WTC11 (cell line): ENCODE measurements at regions not wholly inside any gene's neighbourhood (a gene's known extent, or its start where the extent isn't known, plus 50 kb on each side); places are given as distances from the start of the nearest gene placed in this dataset.

ENCODE experiments used
- ATAC-seq: fragments of 200-7000 bp; cut with Tn5 transposase; 2 replicates; pipeline ENCODE4 v1.10.0; 2021; ENCODE audit warnings: mild to moderate bottlenecking, moderate library complexity
- CTCF ChIA-PET: fragments of 300-600 bp; sonication (Branson Sonifier 250); formaldehyde crosslinking; loops from one replicate; lab custom pipeline; 2021; ENCODE audit warnings: antibody characterized with exemption; lab: Charles Lee
- POLR2A ChIA-PET: fragments of 350-600 bp; sonication (Branson Sonifier 250); formaldehyde crosslinking; loops from one replicate; lab custom pipeline; 2021; ENCODE audit warnings: antibody characterized with exemption; lab: Charles Lee
- DNase-seq: peaks from one replicate; pipeline ENCODE4 v3.0.0; 2021; ENCODE audit warnings: low spot score
- H3K27ac Mint-ChIP-seq: 2 replicates; pipeline ENCODE4 v1.8.0; 2021; ENCODE audit warnings: mixed read lengths
- H3K27me3 Mint-ChIP-seq: 2 replicates; pipeline ENCODE4 v1.8.0; 2021; ENCODE audit warnings: low read depth, mild to moderate bottlenecking, moderate library complexity, mixed read lengths
- H3K36me3 Mint-ChIP-seq: 2 replicates; pipeline ENCODE4 v1.8.0; 2021; ENCODE audit warnings: mixed read lengths
- H3K4me1 Mint-ChIP-seq: 2 replicates; pipeline ENCODE4 v1.8.0; 2022; ENCODE audit warnings: mixed read lengths
- H3K4me3 Mint-ChIP-seq: 2 replicates; pipeline ENCODE4 v1.8.0; 2021; ENCODE audit warnings: mild to moderate bottlenecking, moderate library complexity, mixed read lengths
- H3K9me3 Mint-ChIP-seq: 2 replicates; pipeline ENCODE4 v1.8.0; 2021; ENCODE audit warnings: mixed read lengths
- ARID4B ChIP-seq: sonication (generic); formaldehyde crosslinking; IDR thresholded peaks from 2 replicates; pipeline ENCODE4 v1.8.0; 2023; ENCODE audit warnings: missing genetic modification reagents, mild to moderate bottlenecking, borderline replicate concordance
- ATF6 ChIP-seq: sonication (generic); formaldehyde crosslinking; IDR thresholded peaks from 2 replicates; pipeline ENCODE4 v1.8.1; 2023; ENCODE audit warnings: mild to moderate bottlenecking, missing genetic modification reagents
- CREM ChIP-seq: sonication (generic); formaldehyde crosslinking; IDR thresholded peaks from 2 replicates; pipeline ENCODE4 v1.8.1; 2022; ENCODE audit warnings: mild to moderate bottlenecking, missing genetic modification reagents, moderate library complexity
- CTCF ChIP-seq: fragments of 200-600 bp; IDR thresholded peaks from 2 replicates; pipeline ENCODE4 v1.8.0; 2022; ENCODE audit warnings: antibody characterized with exemption
- EMX1 ChIP-seq: fragments of 250-450 bp; sonication (Bioruptor Pico); IDR thresholded peaks from 2 replicates; pipeline ENCODE4 v1.8.0; 2021; ENCODE audit warnings: mild to moderate bottlenecking
- ETV6 ChIP-seq: sonication (generic); formaldehyde crosslinking; IDR thresholded peaks from 2 replicates; pipeline ENCODE4 v1.8.1; 2022; ENCODE audit warnings: mild to moderate bottlenecking, missing genetic modification reagents
- GRHL2 ChIP-seq: fragments of 250-450 bp; sonication (Bioruptor Pico); IDR thresholded peaks from 2 replicates; pipeline ENCODE4 v1.8.0; 2022; ENCODE audit warnings: mild to moderate bottlenecking, moderate library complexity; ENCODE audit not compliant: insufficient replicate concordance, severe bottlenecking
- IRF1 ChIP-seq: sonication (generic); formaldehyde crosslinking; IDR thresholded peaks from 2 replicates; pipeline ENCODE4 v1.8.0; 2023; ENCODE audit warnings: missing genetic modification reagents
- MAX ChIP-seq: sonication (generic); formaldehyde crosslinking; IDR thresholded peaks from 2 replicates; pipeline ENCODE4 v1.8.0; 2022; ENCODE audit warnings: mild to moderate bottlenecking, missing genetic modification reagents
- NFE2L1 ChIP-seq: sonication (generic); formaldehyde crosslinking; IDR thresholded peaks from 2 replicates; pipeline ENCODE4 v1.8.1; 2023; ENCODE audit warnings: missing genetic modification reagents
- SMAD3 ChIP-seq: sonication (generic); formaldehyde crosslinking; IDR thresholded peaks from 2 replicates; pipeline ENCODE4 v1.8.0; 2022; ENCODE audit warnings: missing genetic modification reagents, mild to moderate bottlenecking, borderline replicate concordance
- SOX15 ChIP-seq: fragments of 250-450 bp; sonication (Bioruptor Pico); IDR thresholded peaks from 2 replicates; pipeline ENCODE4 v1.9.0; 2021; ENCODE audit warnings: mild to moderate bottlenecking
- TEAD1 ChIP-seq: sonication (generic); formaldehyde crosslinking; IDR thresholded peaks from 2 replicates; pipeline ENCODE4 v1.8.0; 2022; ENCODE audit warnings: mild to moderate bottlenecking, missing genetic modification reagents
- ZBTB43 ChIP-seq: sonication (generic); formaldehyde crosslinking; IDR thresholded peaks from 2 replicates; pipeline ENCODE4 v1.8.1; 2023; ENCODE audit warnings: mild to moderate bottlenecking, missing genetic modification reagents
- ZNF416 ChIP-seq: fragments of 250-450 bp; sonication (Bioruptor Pico); IDR thresholded peaks from 2 replicates; pipeline ENCODE4 v1.9.0; 2021; ENCODE audit warnings: mild to moderate bottlenecking, inconsistent platforms
- TF ChIP-seq, protein P1 (sequence below): sonication (generic); formaldehyde crosslinking; conservative IDR thresholded peaks from 2 replicates; pipeline ENCODE4 v1.8.1; 2023; ENCODE audit warnings: mild to moderate bottlenecking, low read depth, missing genetic modification reagents, moderate library complexity
- TF ChIP-seq, protein P2 (sequence below): sonication (generic); formaldehyde crosslinking; IDR thresholded peaks from 2 replicates; pipeline ENCODE4 v1.8.1; 2022; ENCODE audit warnings: low read depth, missing genetic modification reagents, borderline replicate concordance

- TF ChIP-seq, protein P1, sequence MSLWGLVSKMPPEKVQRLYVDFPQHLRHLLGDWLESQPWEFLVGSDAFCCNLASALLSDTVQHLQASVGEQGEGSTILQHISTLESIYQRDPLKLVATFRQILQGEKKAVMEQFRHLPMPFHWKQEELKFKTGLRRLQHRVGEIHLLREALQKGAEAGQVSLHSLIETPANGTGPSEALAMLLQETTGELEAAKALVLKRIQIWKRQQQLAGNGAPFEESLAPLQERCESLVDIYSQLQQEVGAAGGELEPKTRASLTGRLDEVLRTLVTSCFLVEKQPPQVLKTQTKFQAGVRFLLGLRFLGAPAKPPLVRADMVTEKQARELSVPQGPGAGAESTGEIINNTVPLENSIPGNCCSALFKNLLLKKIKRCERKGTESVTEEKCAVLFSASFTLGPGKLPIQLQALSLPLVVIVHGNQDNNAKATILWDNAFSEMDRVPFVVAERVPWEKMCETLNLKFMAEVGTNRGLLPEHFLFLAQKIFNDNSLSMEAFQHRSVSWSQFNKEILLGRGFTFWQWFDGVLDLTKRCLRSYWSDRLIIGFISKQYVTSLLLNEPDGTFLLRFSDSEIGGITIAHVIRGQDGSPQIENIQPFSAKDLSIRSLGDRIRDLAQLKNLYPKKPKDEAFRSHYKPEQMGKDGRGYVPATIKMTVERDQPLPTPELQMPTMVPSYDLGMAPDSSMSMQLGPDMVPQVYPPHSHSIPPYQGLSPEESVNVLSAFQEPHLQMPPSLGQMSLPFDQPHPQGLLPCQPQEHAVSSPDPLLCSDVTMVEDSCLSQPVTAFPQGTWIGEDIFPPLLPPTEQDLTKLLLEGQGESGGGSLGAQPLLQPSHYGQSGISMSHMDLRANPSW: no peak
- TF ChIP-seq SMAD3 (no peak), ATF6 (CRISPR knock-in tag) (no peak), CREM (CRISPR knock-in tag) (no peak), EMX1 (CRISPR knock-in tag) (no peak)
Measured at GRCh38 chr3:102574355-102574754, 139.5 kb downstream of the ZPLD1 start (continued).

GRCh38 chr3:102576651-102577050, 141.8 kb downstream of the ZPLD1 start:
- no peak overlapping the region for H3K27ac Mint-ChIP-seq
- no peak for DNase-seq
- TF ChIP-seq MAX (CRISPR knock-in tag) (no peak), ZNF416 (CRISPR knock-in tag) (no peak), SOX15 (CRISPR knock-in tag) (no peak), ARID4B (no peak), IRF1 (no peak), ETV6 (no peak), NFE2L1 (CRISPR knock-in tag) (no peak), ZBTB43 (CRISPR knock-in tag) (no peak), EMX1 (CRISPR knock-in tag) (no peak), GRHL2 (no peak), TEAD1 (CRISPR knock-in tag) (no peak), CTCF (no peak)
- TF ChIP-seq, protein P1: no peak
- TF ChIP-seq, protein P2, sequence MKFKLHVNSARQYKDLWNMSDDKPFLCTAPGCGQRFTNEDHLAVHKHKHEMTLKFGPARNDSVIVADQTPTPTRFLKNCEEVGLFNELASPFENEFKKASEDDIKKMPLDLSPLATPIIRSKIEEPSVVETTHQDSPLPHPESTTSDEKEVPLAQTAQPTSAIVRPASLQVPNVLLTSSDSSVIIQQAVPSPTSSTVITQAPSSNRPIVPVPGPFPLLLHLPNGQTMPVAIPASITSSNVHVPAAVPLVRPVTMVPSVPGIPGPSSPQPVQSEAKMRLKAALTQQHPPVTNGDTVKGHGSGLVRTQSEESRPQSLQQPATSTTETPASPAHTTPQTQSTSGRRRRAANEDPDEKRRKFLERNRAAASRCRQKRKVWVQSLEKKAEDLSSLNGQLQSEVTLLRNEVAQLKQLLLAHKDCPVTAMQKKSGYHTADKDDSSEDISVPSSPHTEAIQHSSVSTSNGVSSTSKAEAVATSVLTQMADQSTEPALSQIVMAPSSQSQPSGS (CRISPR knock-in tag): no peak
- TF ChIP-seq, all 79 proteins: peak for 0
- POLR2A ChIA-PET: no interaction called here
- Mint-ChIP-seq H3K4me3 (no peak overlapping the region), H3K36me3 (no peaks in the 10 kb centered on the region), H3K27me3 (no peaks in the 10 kb centered on the region), H3K9me3 (no peaks in the 10 kb centered on the region), H3K4me1 (peaks cover 3% of the 10 kb centered on the region)
- no peak for ATAC-seq
- CTCF ChIA-PET: no interaction called here
